LNCAP (cell line): ENCODE measurements at regions not wholly inside any gene's neighbourhood (a gene's known extent, or its start where the extent isn't known, plus 50 kb on each side); places are given as distances from the start of the nearest gene placed in this dataset.

Experiments used
- CTCF ChIP-seq: fragments of 450-650 bp; IDR thresholded peaks from 2 replicates; pipeline ENCODE4 v1.5.1; 2017; ENCODE audit warnings: mild to moderate bottlenecking

DNA sequence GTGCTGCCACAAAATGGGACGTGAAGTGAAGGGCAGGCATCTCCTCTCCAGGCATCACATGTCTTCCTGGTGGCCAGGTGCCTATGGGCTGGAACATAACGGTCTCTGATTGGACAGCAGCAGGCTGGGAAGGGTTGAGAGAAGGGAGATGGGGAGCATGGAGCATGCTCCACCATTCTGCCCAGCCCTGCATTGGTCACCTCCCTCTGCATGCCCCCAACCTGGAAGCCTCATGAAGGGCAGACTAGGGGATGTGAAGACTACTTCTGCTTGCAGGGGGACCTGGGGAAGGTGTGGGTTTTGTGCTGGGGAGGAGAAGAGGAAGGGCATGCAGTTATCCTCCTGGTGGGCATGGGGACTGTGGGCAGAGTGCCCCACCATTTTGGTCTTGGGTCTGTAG is 782.2 kb downstream of the TBC1D22A start:
- no peak for TF ChIP-seq CTCF

GRCh38 chr22:47543447-47543846 is 781.0 kb downstream of the TBC1D22A start:
- no peak for TF ChIP-seq CTCF

- TF ChIP-seq CTCF: no peak
These were observed 777.6 kb downstream of the TBC1D22A start for GRCh38 chr22:47540011-47540410.

- no peak for TF ChIP-seq CTCF
These were observed 776.9 kb downstream of the TBC1D22A start for GRCh38 chr22:47539374-47539773.

- TF ChIP-seq CTCF: no peak
These were observed 773.2 kb downstream of the TBC1D22A start for GRCh38 chr22:47535681-47536080.

GRCh38 chr22:47534804-47535410 is 772.5 kb downstream of the TBC1D22A start:
- TF ChIP-seq CTCF: no peak

DNA sequence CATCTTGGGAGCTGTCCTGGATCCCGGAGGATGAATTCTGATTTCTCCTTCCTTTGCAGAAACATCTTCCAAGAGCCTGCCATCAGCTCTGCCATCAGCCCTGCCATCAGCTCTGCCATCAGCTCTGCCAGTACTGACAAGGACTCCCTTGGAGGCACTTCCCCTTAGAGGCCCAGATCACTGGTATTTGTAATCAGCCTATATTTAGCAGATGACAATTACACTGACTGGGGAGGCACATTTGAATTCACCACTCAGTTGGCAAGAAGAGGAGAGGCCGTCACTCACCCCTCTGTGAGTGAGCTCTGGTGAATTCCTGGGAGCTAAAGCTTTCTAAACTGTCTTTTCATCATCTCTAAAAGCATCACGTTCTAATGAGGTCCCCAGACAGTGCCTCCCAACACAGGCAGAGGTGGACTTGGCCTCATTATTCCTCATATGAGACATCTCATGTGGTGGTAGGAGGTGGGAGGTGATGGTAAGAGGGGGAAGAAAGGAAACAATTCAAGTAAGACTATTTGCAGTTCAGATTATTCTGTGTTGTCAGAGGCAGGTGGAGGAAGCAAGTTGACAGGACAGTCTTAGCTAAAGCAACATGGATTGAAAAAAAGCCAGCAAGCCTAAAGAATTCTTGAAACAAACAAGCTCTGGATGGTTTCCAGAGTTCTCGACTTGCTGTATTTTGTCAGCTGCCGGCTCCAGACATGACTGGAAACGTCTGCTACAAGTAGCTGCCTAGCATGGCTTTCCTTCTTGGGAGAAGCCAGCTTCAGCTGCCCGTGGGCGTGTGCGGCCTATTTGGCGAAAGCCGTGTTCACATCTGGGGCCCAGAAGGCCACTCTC is 771.7 kb downstream of the TBC1D22A start:
- TF ChIP-seq CTCF: no peak
